Ovary (tissue), 7 donors: ENCODE measurements at regions not wholly inside any gene's neighbourhood (a gene's known extent, or its start where the extent isn't known, plus 50 kb on each side); places are given as distances from the start of the nearest gene placed in this dataset.

Source experiments
- DNase-seq, 5 donors: peaks; one replicate each; pipeline ENCODE4 v3.0.0-alpha.2; 2019 to 2020
- H3K27ac ChIP-seq, 2 donors: fragments of 200-600 bp; one replicate each; pipeline versions ENCODE4 v1.5.1 to v1.8.0; 2019 to 2022
- H3K27me3 ChIP-seq: fragments of 200-600 bp; one replicate; pipeline ENCODE4 v1.8.0; 2022
- H3K36me3 ChIP-seq: fragments of 200-600 bp; sonication (generic); one replicate; pipeline ENCODE4 v1.5.1; 2019
- H3K4me1 ChIP-seq: one replicate; pipeline ENCODE4 v1.8.1; 2013; ENCODE audit warnings: mild to moderate bottlenecking, moderate library complexity; ENCODE audit not compliant: insufficient read depth
- H3K4me3 ChIP-seq: fragments of 200-600 bp; sonication (generic); one replicate; pipeline ENCODE4 v1.5.1; 2017
- H3K9me3 ChIP-seq, 2 donors: fragments of 200-600 bp in 1 of 2; sonication (generic) in 1 of 2; one replicate each; pipeline versions ENCODE4 v1.5.1 to v1.8.1; 2013 to 2019; ENCODE audit warnings: mild to moderate bottlenecking in 1 of 2, moderate library complexity in 1 of 2
- CTCF ChIP-seq, 3 donors: fragments of 450-650 bp in 2 of 3; fragments of 200-600 bp in 1 of 3; IDR thresholded peaks; one replicate each; pipeline versions ENCODE4 v1.5.1 to v1.8.0; 2016 to 2022; ENCODE audit warnings: antibody characterized with exemption in 3 of 3, mild to moderate bottlenecking in 1 of 3
- EP300 ChIP-seq: sonication (generic); formaldehyde crosslinking; IDR thresholded peaks from one replicate; pipeline ENCODE4 v1.6.1; 2017; ENCODE audit warnings: antibody characterized with exemption
- POLR2A ChIP-seq: fragments of 450-650 bp; IDR thresholded peaks from one replicate; pipeline ENCODE4 v1.6.1; 2017; ENCODE audit warnings: antibody characterized with exemption, mild to moderate bottlenecking, moderate library complexity
- WGBS, 3 donors: extraction: QIAGEN DNeasy Blood & Tissue Kit in 1 of 3; methylation state at CpG; one replicate each; pipeline versions ENCODE4 v1.1.5 to v1.1.7; 2013 to 2017; 5-methylcytosine and 5-hydroxymethylcytosine counted together
- intact Hi-C, 4 donors: fragments of 100-400 bp; cut with DNase I; formaldehyde crosslinking; loops; one replicate each; pipeline versions ENCODE4 v1.11.0 to v1.15.1; 2022 to 2023
- donor health status: DM: no; HTN: no; CAD: no; lungs with moderate emphysema.
- donor health status: DM: no; HTN: no; CAD: no.
- donor health status: Bipolar disorder and iron deficiency.
- donor health status: DM: no; HTN: no; CAD: no.
- donor health status: DM: yes; HTN: yes; CAD: no.

GRCh38 chr4:158004101-158004500, 168.7 kb downstream of the GASK1B start:
- DNase-seq, result no peak
- no peaks in the 10 kb centered on the region for H3K9me3 ChIP-seq
- H3K36me3 ChIP-seq, result no peaks in the 10 kb centered on the region
- TF ChIP-seq CTCF (IDR thresholded peaks at IDR 0.05) (no peak), POLR2A (no peak), EP300 (no peak)
- H3K4me1 ChIP-seq, result peaks cover 12% of the 10 kb centered on the region
- H3K4me3 ChIP-seq, result no peak overlapping the region
- intact Hi-C loops, result no loop called here
- H3K27ac ChIP-seq, result no peak overlapping the region
- 90 to 92% (median 91%) methylated on average over 5 of the region's 5 CpGs for WGBS, 3 donors
- no peaks in the 10 kb centered on the region for H3K27me3 ChIP-seq

- H3K27me3 ChIP-seq, result no peaks in the 10 kb centered on the region
- no peak overlapping the region for H3K27ac ChIP-seq
- TF ChIP-seq CTCF (IDR thresholded peaks at IDR 0.05) (no peak), EP300 (no peak), POLR2A (no peak)
- no peaks in the 10 kb centered on the region for H3K36me3 ChIP-seq
- H3K4me3 ChIP-seq, result no peak overlapping the region
- intact Hi-C loops, result no loop called here
- no peak for DNase-seq
- peaks cover 8% of the 10 kb centered on the region for H3K4me1 ChIP-seq
- H3K9me3 ChIP-seq, result no peaks in the 10 kb centered on the region
Observed at GRCh38 chr4:158003212-158003611, 169.6 kb downstream of the GASK1B start.

DNA sequence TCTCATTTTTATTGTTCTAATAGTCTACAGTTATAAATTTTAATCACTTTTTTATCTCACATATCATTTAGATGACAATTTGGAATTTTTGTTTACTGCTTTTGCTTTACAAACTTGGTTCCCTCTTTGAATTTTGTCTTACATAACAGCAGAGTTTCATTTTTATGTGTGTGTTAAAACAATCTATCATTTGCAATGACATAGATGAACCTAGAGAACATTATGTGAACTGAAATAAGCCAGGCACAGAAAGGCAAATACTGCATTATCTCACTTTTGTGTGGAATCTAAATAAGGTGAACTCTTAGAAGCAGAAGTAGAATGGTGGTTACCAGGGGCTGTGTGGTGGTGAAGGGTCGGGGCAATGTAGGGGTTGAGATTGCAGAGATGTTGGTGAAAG, 170.7 kb downstream of the GASK1B start:
- Histone ChIP-seq H3K27ac (no peak overlapping the region), H3K4me1 (peaks cover 5% of the 10 kb centered on the region)
- intact Hi-C loops, result no loop called here

DNA sequence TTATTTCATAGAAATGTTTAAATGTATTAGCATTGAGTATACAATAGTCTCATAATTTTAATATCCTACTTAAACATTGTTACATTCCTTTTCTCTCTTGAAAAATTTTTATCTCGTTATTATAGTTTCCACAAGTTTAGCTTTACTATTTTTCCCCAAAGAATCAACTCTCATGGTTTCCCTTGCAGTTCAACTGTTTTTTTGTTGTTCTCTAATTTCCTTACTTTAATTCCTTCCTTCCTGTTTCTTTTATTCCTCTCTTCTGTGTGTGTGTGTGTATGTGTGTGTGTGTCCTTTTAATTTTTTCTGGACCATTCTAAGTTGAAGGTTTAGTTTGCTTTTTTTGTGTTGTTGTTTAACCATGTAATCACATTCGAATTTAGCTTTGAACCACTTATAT, 171.1 kb downstream of the GASK1B start:
- 46 to 57% (median 57%) methylated on average over 2 of the region's 2 CpGs for WGBS, 3 donors
- no peaks in the 10 kb centered on the region for H3K9me3 ChIP-seq
- H3K27me3 ChIP-seq, result no peaks in the 10 kb centered on the region
- intact Hi-C loops, result no loop called here
- no peaks in the 10 kb centered on the region for H3K36me3 ChIP-seq
- no peak overlapping the region for H3K4me3 ChIP-seq
- no peak overlapping the region for H3K27ac ChIP-seq
- peaks cover 4% of the 10 kb centered on the region for H3K4me1 ChIP-seq
- no peak for TF ChIP-seq POLR2A
- no peak for DNase-seq

More for the DNA sequence above, 170.7 kb downstream of the GASK1B start:
- Histone ChIP-seq H3K27me3 (no peaks in the 10 kb centered on the region), H3K36me3 (no peaks in the 10 kb centered on the region), H3K9me3 (no peaks in the 10 kb centered on the region), H3K4me3 (no peak overlapping the region)
- TF ChIP-seq POLR2A (no peak), CTCF (IDR thresholded peaks at IDR 0.05) (no peak), EP300 (no peak)
- DNase-seq, result no peak
- 96 to 97% (median 96%) methylated on average over 1 of the region's 1 CpG for WGBS, 3 donors

DNA sequence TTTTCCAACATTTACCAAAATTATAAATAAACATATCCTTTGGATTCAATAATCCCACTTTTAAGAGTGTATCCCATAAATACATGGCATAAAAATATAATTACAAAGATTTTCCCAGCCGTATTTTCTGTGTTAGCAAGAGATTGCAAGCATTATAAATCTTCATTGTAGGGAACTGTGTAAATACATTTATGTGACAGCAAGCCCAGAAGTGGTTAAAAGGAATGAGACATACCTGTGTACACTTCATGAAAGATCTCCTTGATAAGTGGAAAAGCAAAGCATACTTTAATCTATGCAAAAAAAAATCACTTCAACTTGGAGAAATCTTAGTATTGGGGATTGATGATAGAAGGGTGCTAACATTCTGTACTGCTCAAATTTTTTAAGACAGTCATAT, 173.1 kb downstream of the GASK1B start:
- H3K27me3 ChIP-seq, result no peaks in the 10 kb centered on the region
- H3K27ac ChIP-seq, result no peak overlapping the region
- H3K4me3 ChIP-seq, result no peak overlapping the region
- H3K4me1 ChIP-seq, result peaks cover 8% of the 10 kb centered on the region
- no peak for DNase-seq
- intact Hi-C loops, result loop anchor here in 1 of 4 donors (10.0 kb wide), 1 partner anchor 255 kb away; no protein-coding TSS in a partner anchor
- TF ChIP-seq CTCF (IDR thresholded peaks at IDR 0.05) (no peak), EP300 (no peak), POLR2A (no peak)
- no peaks in the 10 kb centered on the region for H3K9me3 ChIP-seq
- 89 to 95% (median 92%) methylated on average over 1 of the region's 1 CpG for WGBS, 3 donors
- H3K36me3 ChIP-seq, result no peaks in the 10 kb centered on the region
